H1 (cell line): ENCODE measurements at regions not wholly inside any gene's neighbourhood (a gene's known extent, or its start where the extent isn't known, plus 50 kb on each side); places are given as distances from the start of the nearest gene placed in this dataset.

Source experiments
- CTCF ChIP-seq, 3 experiments: IDR thresholded peaks; 1 replicate in 2 of 3; 2 replicates in 1 of 3; pipeline versions ENCODE4 v1.5.1 to v1.6.1; 2011; ENCODE audit warnings: low read length in 3 of 3, mild to moderate bottlenecking in 3 of 3, inconsistent platforms in 2 of 3, low read depth in 1 of 3, moderate library complexity in 1 of 3; ENCODE audit not compliant: insufficient read depth in 1 of 3; ENCODE audit errors: control extremely low read depth in 1 of 3
- JUND ChIP-seq: IDR thresholded peaks from 2 replicates; pipeline ENCODE4 v1.6.1; 2011; ENCODE audit warnings: mild to moderate bottlenecking, improper control_type of control experiment, low read length
- TAF1 ChIP-seq: IDR thresholded peaks from 2 replicates; pipeline ENCODE4 v1.6.1; 2011; ENCODE audit warnings: mild to moderate bottlenecking, low read depth, low read length

- TF ChIP-seq TAF1, result no peak
- TF ChIP-seq CTCF (IDR thresholded peaks at IDR 0.05; ENCODE audit: control extremely low read depth in 1 of 3, insufficient read depth in 1 of 3, low read depth in 1 of 3, low read length in 3 of 3), result no peak
- TF ChIP-seq JUND, result no peak
Observed at GRCh38 chr21:28257276-28257675, 735.4 kb downstream of the LTN1 start.
